Germinal center (tissue), 1 donor: ENCODE measurements at regions not wholly inside any gene's neighbourhood (a gene's known extent, or its start where the extent isn't known, plus 50 kb on each side); places are given as distances from the start of the nearest gene placed in this dataset.

Experiments used
- DNase-seq: peaks from one replicate; pipeline ENCODE4 v3.0.0; 2012; ENCODE audit warnings: mixed read lengths, low spot score

- DNase-seq: no peak
These were observed 234.7 kb upstream of the E2F7 start for GRCh38 chr12:77299910-77300669.

GRCh38 chr12:77299001-77299400 lies 233.6 kb upstream of the E2F7 start:
- no peak for DNase-seq

DNA sequence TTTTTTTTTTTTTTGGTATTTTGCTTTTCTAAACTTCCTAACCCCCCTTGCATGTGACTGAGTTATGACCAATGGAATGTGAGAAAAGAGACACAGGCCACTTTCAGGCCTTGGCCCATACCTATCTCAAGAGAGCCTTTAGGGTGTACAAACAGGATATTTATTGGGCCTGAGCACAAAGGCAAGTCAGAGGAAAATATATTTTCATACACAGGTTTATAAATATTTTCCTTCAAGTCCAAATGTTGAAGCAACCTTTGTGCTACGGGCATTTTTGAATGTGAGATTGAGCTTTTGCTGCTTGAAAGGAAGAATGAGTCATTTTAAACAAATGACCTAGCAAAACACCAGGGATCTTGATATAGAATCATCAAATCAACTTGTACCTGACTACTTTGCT lies 228.6 kb upstream of the E2F7 start:
- no peak for DNase-seq

GRCh38 chr12:77274926-77275325 lies 209.6 kb upstream of the E2F7 start:
- no peak for DNase-seq

DNA sequence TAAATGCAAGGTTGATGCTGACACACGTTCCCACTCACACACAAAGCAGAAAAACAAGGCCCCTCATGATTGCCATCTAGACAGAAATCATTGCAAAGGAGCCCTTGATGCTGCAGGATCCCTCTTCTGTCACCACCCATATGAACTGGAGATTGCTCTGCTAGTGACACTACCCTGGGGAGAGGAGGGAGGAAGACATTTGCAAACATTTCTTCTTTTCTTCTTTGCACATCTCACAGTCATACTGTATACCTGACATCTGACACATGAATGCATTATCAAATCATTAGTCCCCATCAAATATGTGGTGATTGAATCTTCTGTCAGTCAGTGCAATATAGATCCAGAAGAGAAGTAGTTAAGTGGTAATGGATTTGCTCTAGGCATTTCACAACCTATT lies 208.5 kb upstream of the E2F7 start:
- no peak for DNase-seq

DNA sequence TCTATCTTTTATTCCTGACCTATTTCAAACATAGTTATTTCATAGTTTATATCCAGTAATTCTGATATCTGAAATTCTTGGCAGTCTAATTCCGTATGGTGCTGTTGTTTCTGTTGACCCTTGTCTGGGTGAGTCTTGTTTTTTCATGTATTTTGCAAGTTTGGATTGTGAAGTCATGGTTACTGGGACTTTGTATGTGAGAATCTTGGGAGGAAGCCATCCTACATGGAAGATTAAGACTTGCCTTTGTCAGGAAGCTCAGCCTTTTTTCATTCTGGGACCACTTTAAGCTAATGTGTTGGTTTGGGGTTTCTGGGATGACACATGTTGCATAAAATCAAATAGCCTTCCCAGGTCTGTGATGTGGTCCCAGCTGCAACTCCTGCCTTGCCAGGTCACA lies 191.6 kb upstream of the E2F7 start:
- no peak for DNase-seq

GRCh38 chr12:77253321-77253720 lies 188.0 kb upstream of the E2F7 start:
- DNase-seq: no peak

DNA sequence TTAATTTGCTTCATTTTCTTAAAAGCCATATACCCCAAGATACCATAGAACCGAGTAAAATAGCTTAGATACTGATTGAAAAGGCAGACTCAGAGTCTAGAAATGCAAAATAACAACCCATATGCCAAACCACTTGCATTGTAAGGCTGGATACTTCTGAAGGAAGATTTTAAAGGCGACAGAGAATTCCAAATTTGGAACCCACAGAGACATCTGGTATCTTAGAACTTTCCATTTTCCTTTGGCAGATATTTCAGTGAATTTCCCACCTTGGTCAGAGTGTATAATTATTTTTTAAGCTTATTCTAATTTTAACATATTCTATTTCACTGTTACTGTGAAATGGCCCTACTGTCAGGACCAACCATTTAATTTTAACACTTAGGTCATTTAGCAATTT lies 186.4 kb upstream of the E2F7 start:
- DNase-seq: no peak

GRCh38 chr12:77249892-77250291 lies 184.5 kb upstream of the E2F7 start:
- DNase-seq: no peak

DNA sequence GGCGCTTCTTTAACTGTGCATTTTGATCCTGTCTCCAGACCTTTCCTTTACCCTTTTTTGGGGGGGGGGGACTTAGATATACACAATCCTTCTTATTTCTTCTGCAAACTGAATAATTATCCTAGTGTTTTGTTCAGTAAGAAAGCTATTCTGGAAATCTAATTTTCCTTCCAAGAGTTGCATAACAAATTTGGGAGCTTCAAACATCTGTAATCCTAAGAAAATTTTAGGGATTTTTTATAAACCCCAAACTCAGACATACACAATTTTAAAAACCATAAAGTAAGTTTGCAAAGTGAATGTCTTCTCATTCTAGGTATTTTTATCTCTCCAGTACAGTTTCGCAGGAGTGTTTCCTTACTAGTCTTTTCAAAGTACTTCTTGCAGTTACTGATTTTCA lies 182.7 kb upstream of the E2F7 start:
- DNase-seq: no peak

DNA sequence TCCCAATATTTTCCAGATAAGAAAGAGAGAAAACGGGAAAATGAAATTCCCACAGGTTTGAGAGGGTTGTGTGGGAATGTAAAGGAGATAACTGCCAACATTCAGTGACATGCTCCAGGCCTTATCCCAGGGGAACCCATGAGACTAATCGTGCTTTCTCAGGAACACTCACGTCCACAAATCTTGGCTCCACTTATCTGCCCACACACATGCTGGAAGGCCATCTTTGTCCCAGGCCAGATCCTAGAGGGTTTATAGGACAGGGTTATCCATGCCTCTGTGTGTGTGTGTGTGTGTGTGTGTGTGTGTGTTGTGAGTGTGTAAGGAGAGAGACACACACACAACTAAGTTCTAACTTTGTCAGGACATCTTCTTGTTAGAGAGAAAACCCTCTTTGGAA lies 182.2 kb upstream of the E2F7 start:
- no peak for DNase-seq

DNA sequence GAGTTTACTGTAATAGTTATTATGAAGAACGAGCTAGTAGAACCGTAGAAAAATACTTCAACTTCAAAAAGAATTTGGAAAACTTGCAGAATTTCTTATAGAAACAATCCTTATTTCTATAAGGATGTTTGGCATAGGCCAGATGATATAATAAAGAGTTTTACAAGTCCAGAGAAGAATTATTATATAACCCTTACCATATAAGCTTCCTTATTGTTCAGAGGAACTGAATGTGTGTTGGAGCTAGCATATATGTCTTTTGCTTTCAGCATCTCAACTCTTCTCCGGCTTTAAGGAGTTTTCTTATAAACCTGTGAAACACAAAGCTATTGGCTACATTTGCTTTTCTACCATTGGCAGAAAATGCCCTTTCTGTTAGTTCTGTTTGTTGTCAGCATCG lies 178.0 kb upstream of the E2F7 start:
- DNase-seq: no peak

DNA sequence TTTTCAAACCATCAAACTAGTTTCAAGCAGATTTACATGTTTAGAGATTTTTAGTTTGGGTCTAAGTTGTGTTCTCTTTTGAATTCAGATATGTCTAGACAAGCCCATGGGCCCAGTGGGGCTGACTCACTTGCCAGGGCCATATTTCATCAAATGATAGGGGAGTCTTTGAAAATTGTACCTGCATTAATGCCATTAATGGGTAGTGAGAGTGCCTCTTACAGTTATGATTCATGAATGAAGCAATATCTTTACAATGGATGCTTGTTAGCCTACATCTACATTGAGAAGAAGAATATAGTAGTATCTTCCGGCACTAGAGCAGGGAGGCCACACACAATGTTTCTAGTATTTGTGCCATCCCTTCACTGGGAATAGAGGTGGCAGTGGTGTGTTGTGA lies 174.2 kb upstream of the E2F7 start:
- DNase-seq: no peak

DNA sequence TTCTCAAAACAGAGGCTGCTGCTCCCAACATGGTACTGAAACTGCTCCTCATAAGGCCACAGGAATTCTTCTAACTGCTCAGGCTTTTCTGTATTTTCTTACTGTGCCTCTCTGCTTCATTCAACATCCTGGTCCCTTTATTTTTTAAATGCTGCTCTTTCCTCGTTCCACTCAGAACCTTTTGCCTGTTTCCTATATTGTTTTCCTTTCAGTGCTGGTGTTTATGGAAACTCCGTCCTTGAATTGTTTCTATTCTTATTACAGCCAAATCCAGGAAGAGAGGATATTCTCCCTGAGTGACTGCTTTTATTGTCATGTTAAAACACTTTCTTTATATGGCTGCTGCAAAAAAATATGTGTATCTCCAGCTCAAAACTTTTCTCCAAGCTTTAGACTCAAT lies 173.0 kb upstream of the E2F7 start:
- no peak for DNase-seq

GRCh38 chr12:77237896-77238295 lies 172.5 kb upstream of the E2F7 start:
- no peak for DNase-seq

GRCh38 chr12:77236066-77236465 lies 170.7 kb upstream of the E2F7 start:
- DNase-seq: no peak

GRCh38 chr12:77232045-77232444 lies 166.7 kb upstream of the E2F7 start:
- no peak for DNase-seq

DNA sequence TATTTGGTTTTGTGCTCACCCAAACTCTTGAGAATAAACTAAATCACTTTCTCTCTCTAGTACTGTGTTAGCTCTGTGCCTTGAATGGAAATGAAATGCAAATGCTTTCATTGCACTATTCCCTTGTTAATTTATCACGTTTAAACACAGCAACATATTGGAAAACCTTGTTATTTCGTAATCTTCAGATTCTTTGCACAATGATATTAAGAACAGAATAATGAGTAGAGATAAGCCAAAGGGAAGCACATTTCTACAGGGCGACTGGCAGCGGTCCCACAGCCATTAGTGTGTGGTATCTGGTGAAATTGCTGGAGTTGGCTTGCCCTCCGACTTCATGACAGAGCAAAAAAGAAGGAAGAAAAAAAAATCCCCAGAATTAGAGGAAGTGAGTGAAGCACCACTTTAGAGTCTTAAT lies 166.1 kb upstream of the E2F7 start:
- DNase-seq: no peak

DNA sequence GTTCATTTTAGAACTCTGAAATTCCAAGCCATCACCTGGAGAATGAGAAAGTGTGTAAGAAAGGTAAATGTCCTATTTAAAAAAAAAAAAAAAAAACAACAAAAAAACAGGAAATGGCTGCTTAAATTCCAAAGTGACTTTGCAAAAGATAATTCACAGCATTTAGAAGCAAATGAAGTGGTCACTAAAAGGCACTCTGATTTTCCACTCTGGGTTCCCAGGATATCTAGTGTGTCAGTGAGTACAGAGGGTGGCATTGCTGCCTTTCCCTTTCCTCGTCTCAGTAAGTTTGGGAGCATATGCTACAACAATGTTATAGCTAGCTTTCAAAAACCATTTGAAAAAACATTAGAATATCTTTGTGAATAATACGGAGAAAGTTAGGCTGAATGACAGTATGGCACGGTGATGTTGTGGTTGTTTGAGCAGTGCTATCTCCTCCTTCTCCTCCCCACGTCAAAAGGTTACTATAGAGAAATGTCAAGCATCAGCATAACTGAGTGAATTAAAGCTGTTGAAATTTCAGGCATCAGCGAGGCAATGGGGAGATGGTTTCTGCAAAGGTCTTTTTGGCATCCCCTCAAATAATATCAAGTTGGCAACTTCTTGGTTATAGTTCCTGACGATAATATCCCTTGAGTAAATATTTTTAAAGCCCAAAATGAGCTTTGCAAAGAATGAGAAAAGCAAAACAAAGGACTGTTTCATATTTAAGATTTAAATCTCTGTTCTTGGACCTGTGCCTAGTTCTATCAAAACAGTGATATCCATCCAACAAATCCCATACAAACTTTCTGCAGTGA lies 164.5 kb upstream of the E2F7 start:
- DNase-seq: no peak

DNA sequence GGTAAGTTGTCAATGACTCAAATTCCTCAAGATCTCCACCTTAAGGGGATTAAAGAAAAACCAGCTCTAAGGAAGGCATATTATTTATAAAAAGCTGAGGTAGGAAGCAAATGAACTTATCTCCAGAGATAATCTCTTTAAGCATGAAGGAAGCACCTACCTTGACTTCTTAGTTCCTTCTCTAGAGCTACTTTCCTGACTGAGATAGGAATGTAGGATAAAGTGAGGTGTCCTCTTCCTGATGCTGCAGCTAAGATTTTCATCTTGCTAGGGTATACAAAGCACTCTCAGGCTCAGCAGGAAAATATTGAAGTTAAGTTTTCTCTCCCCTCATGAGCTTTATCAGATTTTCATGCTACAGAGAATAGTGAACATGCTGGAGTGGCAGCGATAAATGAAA lies 163.0 kb upstream of the E2F7 start:
- no peak for DNase-seq

DNA sequence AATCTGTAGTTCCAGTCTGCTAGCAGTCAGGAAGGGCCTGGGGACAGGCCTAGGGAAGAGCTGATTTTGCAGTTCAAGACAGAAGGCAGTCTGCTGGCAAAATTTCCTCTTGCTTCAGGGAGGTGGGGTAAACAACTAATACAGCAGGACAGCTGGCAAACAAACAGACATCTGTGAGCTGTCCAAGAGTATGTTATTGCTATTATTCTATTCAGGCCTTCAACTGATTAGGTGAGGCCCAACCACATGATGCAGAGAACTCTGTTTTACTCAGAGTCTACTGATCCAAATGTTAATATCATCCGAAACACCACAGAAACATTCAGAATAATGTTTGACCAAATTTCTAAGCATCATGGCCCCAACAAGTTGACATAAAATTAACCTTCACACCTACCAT lies 161.0 kb upstream of the E2F7 start:
- DNase-seq: no peak

GRCh38 chr12:77225373-77225772 lies 160.0 kb upstream of the E2F7 start:
- no peak for DNase-seq

DNA sequence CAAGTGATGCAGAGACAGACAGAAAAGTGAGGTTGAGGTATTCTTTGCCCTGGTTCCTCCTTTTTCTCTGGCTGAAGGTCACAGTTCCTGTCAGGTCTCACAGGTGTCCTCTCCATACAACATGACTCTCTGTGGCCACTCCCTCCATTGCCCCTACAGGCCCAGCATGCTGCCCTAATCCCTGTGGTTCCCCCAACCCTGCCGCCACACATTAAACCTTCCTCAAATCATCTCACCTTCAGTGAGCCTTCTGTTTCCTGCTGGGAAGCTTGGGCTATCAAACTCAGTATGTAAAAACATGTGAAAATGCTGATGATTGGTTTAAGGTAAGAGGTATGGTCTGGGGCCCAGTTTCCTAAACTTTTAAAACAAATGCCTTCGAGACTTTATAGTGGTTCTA lies 159.0 kb upstream of the E2F7 start:
- no peak for DNase-seq

DNA sequence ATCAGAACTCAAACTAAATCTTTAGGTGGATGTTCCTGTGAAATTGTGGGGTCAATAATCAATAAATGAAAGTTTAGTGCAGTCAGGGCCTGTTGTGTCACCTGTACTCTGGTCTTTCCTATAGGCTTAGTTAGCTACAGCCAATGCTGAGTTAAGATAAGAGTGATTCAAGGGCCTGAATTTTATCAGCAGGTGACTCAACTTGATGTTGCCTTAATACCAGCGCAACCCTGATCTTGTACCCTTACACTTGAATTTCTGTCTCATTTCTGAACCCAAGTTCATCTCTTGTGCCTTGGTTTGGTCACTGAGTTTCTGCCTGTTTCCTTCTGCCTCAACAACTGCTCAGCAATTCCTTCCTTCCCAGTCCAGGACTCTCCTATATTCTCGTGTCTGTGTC lies 157.0 kb upstream of the E2F7 start:
- no peak for DNase-seq
